CD4-positive, alpha-beta T cell treated with Interleukin-6 at 100 ng/mL for 8 hours (primary cell): ENCODE measurements at regions not wholly inside any gene's neighbourhood (a gene's known extent, or its start where the extent isn't known, plus 50 kb on each side); places are given as distances from the start of the nearest gene placed in this dataset.

Experiments
- DNase-seq: peaks from one replicate; pipeline ENCODE4 v3.0.0-alpha.2; 2020; ENCODE audit warnings: mixed read lengths, low spot score

GRCh38 chr6:139436957-139437348, 62.5 kb upstream of the CITED2 start:
- DNase-seq: no peak

- DNase-seq: no peak
Measured at GRCh38 chr6:139436200-139436956, 61.9 kb upstream of the CITED2 start.

- no peak for DNase-seq
Measured at GRCh38 chr6:139433631-139434419, 59.4 kb upstream of the CITED2 start.

GRCh38 chr6:139431602-139431956, 57.1 kb upstream of the CITED2 start:
- no peak for DNase-seq

DNA sequence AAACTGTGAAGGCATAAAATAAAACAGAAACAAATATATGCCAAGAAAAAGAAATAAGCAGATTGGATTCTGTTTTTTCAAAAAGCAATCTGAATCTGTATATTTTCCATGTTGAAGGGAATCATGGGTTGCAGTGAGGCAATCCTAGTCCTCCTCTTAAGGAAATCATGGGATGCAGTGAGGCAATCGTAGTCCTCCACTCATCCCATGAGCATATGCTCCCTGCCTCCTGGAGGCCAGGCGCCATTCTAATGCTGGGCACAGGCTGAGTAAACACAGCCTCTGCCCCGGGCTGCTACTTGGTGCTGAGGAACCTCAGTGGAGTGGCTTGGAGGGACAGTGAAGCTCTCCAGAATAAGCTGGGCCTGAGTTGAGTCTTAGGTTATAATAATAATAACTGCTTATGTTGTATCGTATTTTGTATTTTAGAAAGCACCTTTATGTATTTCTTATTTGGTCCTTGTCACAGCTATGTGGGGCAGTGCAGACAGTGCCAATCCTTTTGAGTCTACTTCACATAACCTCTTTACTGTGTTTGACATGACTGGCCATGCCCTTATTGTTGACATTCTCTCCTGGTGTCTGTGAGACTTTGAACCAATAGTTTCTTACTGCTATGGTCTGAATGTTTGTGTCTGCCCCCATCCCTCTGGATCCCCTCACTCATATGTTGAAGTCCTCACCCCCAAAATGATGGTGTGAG, 56.6 kb upstream of the CITED2 start:
- no peak for DNase-seq

- DNase-seq: no peak
Measured at GRCh38 chr6:139429580-139430145, 55.2 kb upstream of the CITED2 start.

GRCh38 chr6:139427199-139427598, 52.8 kb upstream of the CITED2 start:
- DNase-seq: no peak

DNA sequence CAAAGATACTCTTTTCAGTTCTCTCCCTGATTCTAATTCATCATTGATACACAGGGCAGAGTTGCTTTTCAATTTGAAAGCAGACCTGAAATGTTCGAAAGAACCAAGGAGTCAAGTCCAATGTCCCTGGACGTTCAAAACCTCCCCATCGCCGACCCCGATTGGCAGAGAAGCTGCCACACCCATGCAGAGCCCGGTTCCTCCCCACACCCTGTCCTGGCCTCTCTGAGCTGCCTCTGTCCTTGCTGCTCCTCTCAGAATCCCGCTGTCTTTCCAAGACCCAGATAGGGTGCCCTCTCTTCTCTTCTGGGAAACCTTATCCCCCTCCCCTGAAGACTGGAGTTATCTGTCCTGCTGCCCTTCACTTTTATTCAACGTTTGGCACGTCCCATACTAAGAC, 52.3 kb upstream of the CITED2 start:
- no peak for DNase-seq

GRCh38 chr6:139425780-139426179, 51.3 kb upstream of the CITED2 start:
- DNase-seq: no peak

- no peak for DNase-seq
Measured at GRCh38 chr6:139423971-139424667, 49.7 kb upstream of the CITED2 start.
